Fibroblast of skin of right biceps (primary cell): ENCODE measurements at regions not wholly inside any gene's neighbourhood (a gene's known extent, or its start where the extent isn't known, plus 50 kb on each side); places are given as distances from the start of the nearest gene placed in this dataset.

ENCODE experiments used
- DNase-seq: peaks from one replicate; pipeline ENCODE4 v3.0.0-alpha.2; 2013

- no peak for DNase-seq
These were observed 54.4 kb upstream of the PIK3R1 start for GRCh38 chr5:68161156-68161555.

- DNase-seq: no peak
These were observed 56.2 kb upstream of the PIK3R1 start for GRCh38 chr5:68159224-68159951.

GRCh38 chr5:68155940-68156339 lies 59.6 kb upstream of the PIK3R1 start:
- no peak for DNase-seq

GRCh38 chr5:68154119-68154857 lies 61.3 kb upstream of the PIK3R1 start:
- no peak for DNase-seq

- no peak for DNase-seq
These were observed 63.7 kb upstream of the PIK3R1 start for GRCh38 chr5:68151812-68152211.

GRCh38 chr5:68149189-68149588 lies 66.4 kb upstream of the PIK3R1 start:
- peak; percentile 30 for DNase-seq

- DNase-seq: no peak
These were observed 67.5 kb upstream of the PIK3R1 start for GRCh38 chr5:68148096-68148495.

- DNase-seq: peak; percentile 26
These were observed 67.9 kb upstream of the PIK3R1 start for GRCh38 chr5:68147659-68148058.

GRCh38 chr5:68141494-68141893 lies 74.1 kb upstream of the PIK3R1 start:
- DNase-seq: peak; percentile 15

GRCh38 chr5:68140763-68141162 lies 74.8 kb upstream of the PIK3R1 start:
- DNase-seq: no peak

- no peak for DNase-seq
These were observed 75.7 kb upstream of the PIK3R1 start for GRCh38 chr5:68139611-68140441.

GRCh38 chr5:68137511-68138140 lies 77.9 kb upstream of the PIK3R1 start:
- DNase-seq: peak; percentile 85

- DNase-seq: no peak
These were observed 80.8 kb upstream of the PIK3R1 start for GRCh38 chr5:68134669-68135313.

- DNase-seq: peak; percentile 36
These were observed 81.4 kb upstream of the PIK3R1 start for GRCh38 chr5:68134033-68134668.

- DNase-seq: no peak
These were observed 85.3 kb upstream of the PIK3R1 start for GRCh38 chr5:68130253-68130652.

- DNase-seq: no peak
These were observed 86.2 kb upstream of the PIK3R1 start for GRCh38 chr5:68129364-68129763.

GRCh38 chr5:68126886-68127285 lies 88.7 kb upstream of the PIK3R1 start:
- peak; percentile 52 for DNase-seq

GRCh38 chr5:68122439-68123328 lies 92.9 kb upstream of the PIK3R1 start:
- no peak for DNase-seq

- DNase-seq: no peak
These were observed 98.6 kb upstream of the PIK3R1 start for GRCh38 chr5:68116868-68117411.

- DNase-seq: no peak
These were observed 99.1 kb upstream of the PIK3R1 start for GRCh38 chr5:68116408-68116807.

- no peak for DNase-seq
These were observed 100.0 kb upstream of the PIK3R1 start for GRCh38 chr5:68115584-68115983.
